ENCODE measurements at regions not wholly inside any gene's neighbourhood (a gene's known extent, or its start where the extent isn't known, plus 50 kb on each side); places are given as distances from the start of the nearest gene placed in this dataset.

- TF ChIP-seq, protein P1, sequence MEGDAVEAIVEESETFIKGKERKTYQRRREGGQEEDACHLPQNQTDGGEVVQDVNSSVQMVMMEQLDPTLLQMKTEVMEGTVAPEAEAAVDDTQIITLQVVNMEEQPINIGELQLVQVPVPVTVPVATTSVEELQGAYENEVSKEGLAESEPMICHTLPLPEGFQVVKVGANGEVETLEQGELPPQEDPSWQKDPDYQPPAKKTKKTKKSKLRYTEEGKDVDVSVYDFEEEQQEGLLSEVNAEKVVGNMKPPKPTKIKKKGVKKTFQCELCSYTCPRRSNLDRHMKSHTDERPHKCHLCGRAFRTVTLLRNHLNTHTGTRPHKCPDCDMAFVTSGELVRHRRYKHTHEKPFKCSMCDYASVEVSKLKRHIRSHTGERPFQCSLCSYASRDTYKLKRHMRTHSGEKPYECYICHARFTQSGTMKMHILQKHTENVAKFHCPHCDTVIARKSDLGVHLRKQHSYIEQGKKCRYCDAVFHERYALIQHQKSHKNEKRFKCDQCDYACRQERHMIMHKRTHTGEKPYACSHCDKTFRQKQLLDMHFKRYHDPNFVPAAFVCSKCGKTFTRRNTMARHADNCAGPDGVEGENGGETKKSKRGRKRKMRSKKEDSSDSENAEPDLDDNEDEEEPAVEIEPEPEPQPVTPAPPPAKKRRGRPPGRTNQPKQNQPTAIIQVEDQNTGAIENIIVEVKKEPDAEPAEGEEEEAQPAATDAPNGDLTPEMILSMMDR (IDR thresholded peaks at IDR 0.05): no peak
- TF ChIP-seq POLR2A (IDR thresholded peaks at IDR 0.05): no peak
Measured at GRCh38 chr5:123855609-123856008, 343.6 kb downstream of the CSNK1G3 start.

All from lower leg skin (tissue), 3 donors.